GM21528 (cell line): ENCODE measurements at regions not wholly inside any gene's neighbourhood (a gene's known extent, or its start where the extent isn't known, plus 50 kb on each side); places are given as distances from the start of the nearest gene placed in this dataset.

Experiments used
- ATAC-seq: cut with Tn5 transposase; IDR thresholded peaks from one replicate; pipeline ENCODE4 v1.9.1; 2021; ENCODE audit warnings: mild to moderate bottlenecking, moderate library complexity; ENCODE audit not compliant: unreplicated experiment, low FRiP score

GRCh38 chr10:28082885-28083284 lies 84.0 kb upstream of the ODAD2 start:
- no peak for ATAC-seq

- ATAC-seq: no peak
Observed at GRCh38 chr10:28082316-28082715, 83.4 kb upstream of the ODAD2 start.

GRCh38 chr10:28077889-28078288 lies 79.0 kb upstream of the ODAD2 start:
- ATAC-seq: no peak

- ATAC-seq: no peak
Observed at GRCh38 chr10:28075424-28075823, 76.5 kb upstream of the ODAD2 start.

- ATAC-seq: no peak
Observed at GRCh38 chr10:28072573-28072972, 73.7 kb upstream of the ODAD2 start.

- no peak for ATAC-seq
Observed at GRCh38 chr10:28060031-28060607, 61.2 kb upstream of the ODAD2 start.

- ATAC-seq: no peak
Observed at GRCh38 chr10:28058746-28059145, 59.9 kb upstream of the ODAD2 start.

GRCh38 chr10:28054228-28054860 lies 55.5 kb upstream of the ODAD2 start:
- no peak for ATAC-seq

GRCh38 chr10:28049286-28049685 lies 50.4 kb upstream of the ODAD2 start:
- no peak for ATAC-seq
